Transverse colon (tissue), 4 donors: ENCODE measurements at regions not wholly inside any gene's neighbourhood (a gene's known extent, or its start where the extent isn't known, plus 50 kb on each side); places are given as distances from the start of the nearest gene placed in this dataset.

Source experiments
- EP300 ChIP-seq: sonication (generic); formaldehyde crosslinking; IDR thresholded peaks from one replicate; pipeline ENCODE4 v1.6.1; 2017; ENCODE audit warnings: antibody characterized with exemption, low read depth
- POLR2A ChIP-seq: fragments of 450-650 bp; IDR thresholded peaks from one replicate; pipeline ENCODE4 v1.6.1; 2016; ENCODE audit warnings: antibody characterized with exemption, mild to moderate bottlenecking, moderate library complexity
- POLR2AphosphoS5 ChIP-seq, 3 donors: sonication (generic); formaldehyde crosslinking; IDR thresholded peaks; one replicate each; pipeline ENCODE4 v1.6.1; 2016; ENCODE audit warnings: antibody characterized with exemption in 3 of 3
- TF ChIP-seq, protein P1 (sequence below), 5 experiments: fragments of 200-600 bp in 3 of 5; fragments of 450-650 bp in 2 of 5; sonication (generic) in 3 of 5; IDR thresholded peaks; 1 replicate in 2 of 5; 2 replicates in 3 of 5; pipeline ENCODE4 v1.5.1; 2016 to 2017; ENCODE audit warnings: antibody characterized with exemption in 5 of 5, inconsistent platforms in 3 of 5, mild to moderate bottlenecking in 2 of 5, moderate library complexity in 1 of 5

DNA sequence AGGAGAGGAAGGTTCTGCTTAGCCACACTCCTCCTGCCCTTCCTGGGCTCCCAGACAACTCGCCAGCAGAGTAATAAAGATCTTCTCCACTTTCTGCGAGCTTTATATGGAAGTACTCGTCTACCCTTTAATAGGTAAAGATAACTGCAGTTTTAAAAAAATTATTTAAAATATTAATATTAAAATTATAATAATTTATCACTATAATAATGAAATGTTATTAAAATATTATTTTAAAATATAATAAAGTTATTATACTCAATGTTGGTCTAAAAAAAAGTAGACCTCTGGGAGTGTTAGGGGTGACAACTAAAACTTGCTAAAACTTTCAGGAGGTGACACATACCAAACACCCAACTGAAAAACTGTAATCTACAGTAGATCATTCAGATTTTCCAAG is 81.5 kb downstream of the RBM43 start:
- TF ChIP-seq, protein P1, sequence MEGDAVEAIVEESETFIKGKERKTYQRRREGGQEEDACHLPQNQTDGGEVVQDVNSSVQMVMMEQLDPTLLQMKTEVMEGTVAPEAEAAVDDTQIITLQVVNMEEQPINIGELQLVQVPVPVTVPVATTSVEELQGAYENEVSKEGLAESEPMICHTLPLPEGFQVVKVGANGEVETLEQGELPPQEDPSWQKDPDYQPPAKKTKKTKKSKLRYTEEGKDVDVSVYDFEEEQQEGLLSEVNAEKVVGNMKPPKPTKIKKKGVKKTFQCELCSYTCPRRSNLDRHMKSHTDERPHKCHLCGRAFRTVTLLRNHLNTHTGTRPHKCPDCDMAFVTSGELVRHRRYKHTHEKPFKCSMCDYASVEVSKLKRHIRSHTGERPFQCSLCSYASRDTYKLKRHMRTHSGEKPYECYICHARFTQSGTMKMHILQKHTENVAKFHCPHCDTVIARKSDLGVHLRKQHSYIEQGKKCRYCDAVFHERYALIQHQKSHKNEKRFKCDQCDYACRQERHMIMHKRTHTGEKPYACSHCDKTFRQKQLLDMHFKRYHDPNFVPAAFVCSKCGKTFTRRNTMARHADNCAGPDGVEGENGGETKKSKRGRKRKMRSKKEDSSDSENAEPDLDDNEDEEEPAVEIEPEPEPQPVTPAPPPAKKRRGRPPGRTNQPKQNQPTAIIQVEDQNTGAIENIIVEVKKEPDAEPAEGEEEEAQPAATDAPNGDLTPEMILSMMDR (IDR thresholded peaks at IDR 0.05): no peak
- TF ChIP-seq POLR2A (no peak), POLR2AphosphoS5 (IDR thresholded peaks at IDR 0.05) (no peak), EP300 (no peak)
